Mucosa of descending colon (tissue), 3 donors: ENCODE measurements at regions not wholly inside any gene's neighbourhood (a gene's known extent, or its start where the extent isn't known, plus 50 kb on each side); places are given as distances from the start of the nearest gene placed in this dataset.

Experiments
- ATAC-seq: fragments of 200-7000 bp; cut with Tn5 transposase; one replicate; pipeline ENCODE4 v1.9.1; 2020; ENCODE audit warnings: mild to moderate bottlenecking, moderate library complexity
- DNase-seq, 3 donors: peaks; one replicate each; pipeline ENCODE4 v3.0.0-alpha.2; 2020
- H3K36me3 ChIP-seq: fragments of 200-600 bp; one replicate; pipeline ENCODE4 v1.8.0; 2021; ENCODE audit warnings: low read depth, mild to moderate bottlenecking
- H3K4me1 ChIP-seq: fragments of 200-600 bp; one replicate; pipeline ENCODE4 v1.8.0; 2021; ENCODE audit warnings: low read depth, mild to moderate bottlenecking
- H3K4me3 ChIP-seq: fragments of 200-600 bp; one replicate; pipeline ENCODE4 v1.8.0; 2021; ENCODE audit warnings: mild to moderate bottlenecking
- H3K9me3 ChIP-seq: fragments of 200-600 bp; one replicate; pipeline ENCODE4 v1.8.0; 2021; ENCODE audit warnings: mild to moderate bottlenecking
- CTCF ChIP-seq: fragments of 200-600 bp; IDR thresholded peaks from one replicate; pipeline ENCODE4 v1.8.0; 2022; ENCODE audit warnings: antibody characterized with exemption, mild to moderate bottlenecking
- intact Hi-C, 2 donors: fragments of 100-400 bp; cut with DNase I in 1 of 2; cut with micrococcal nuclease in 1 of 2; formaldehyde crosslinking; loops; one replicate each; pipeline versions ENCODE4 v1.11.0 to v1.11.1; 2022; cut with DNase I, micrococcal nuclease
- donor health status: DM: no; HTN: no; CAD: no; lungs with moderate emphysema.
- donor health status: DM: no; HTN: no; CAD: no.
- donor health status: DM: no; HTN: yes; CAD: no.

GRCh38 chr6:81204731-81205130 lies 547.8 kb downstream of the TENT5A start:
- H3K4me1 ChIP-seq, result no peaks in the 10 kb centered on the region
- no peaks in the 10 kb centered on the region for H3K36me3 ChIP-seq
- DNase-seq, result no peak
- no peak overlapping the region for H3K4me3 ChIP-seq
- intact Hi-C loops, result no loop called here
- peaks cover 4% of the 10 kb centered on the region for H3K9me3 ChIP-seq
- no peak for TF ChIP-seq CTCF
- ATAC-seq, result no peak

GRCh38 chr6:81194374-81194773 lies 558.1 kb downstream of the TENT5A start:
- intact Hi-C loops, result no loop called here
- TF ChIP-seq CTCF, result no peak
- H3K9me3 ChIP-seq, result no peaks in the 10 kb centered on the region
- DNase-seq, result no peak
- H3K4me1 ChIP-seq, result no peaks in the 10 kb centered on the region
- H3K36me3 ChIP-seq, result no peaks in the 10 kb centered on the region
- no peak for ATAC-seq
- H3K4me3 ChIP-seq, result no peak overlapping the region

GRCh38 chr6:81172056-81172740 lies 580.3 kb downstream of the TENT5A start:
- TF ChIP-seq CTCF, result no peak
- intact Hi-C loops, result no loop called here
- DNase-seq, result peak in 1 of 3 donors; percentile 2
- no peak for ATAC-seq
- H3K36me3 ChIP-seq, result no peaks in the 10 kb centered on the region
- H3K4me3 ChIP-seq, result no peak overlapping the region
- H3K4me1 ChIP-seq, result no peaks in the 10 kb centered on the region
- no peaks in the 10 kb centered on the region for H3K9me3 ChIP-seq

- ATAC-seq (no peak), DNase-seq (no peak)
- TF ChIP-seq CTCF, result no peak
- intact Hi-C loops, result no loop called here
- Histone ChIP-seq H3K4me1 (no peaks in the 10 kb centered on the region), H3K36me3 (no peaks in the 10 kb centered on the region), H3K9me3 (no peaks in the 10 kb centered on the region), H3K4me3 (no peak overlapping the region)
Measured at GRCh38 chr6:81169166-81169565, 583.3 kb downstream of the TENT5A start.

GRCh38 chr6:81166770-81167169 lies 585.7 kb downstream of the TENT5A start:
- intact Hi-C loops, result no loop called here
- no peak for TF ChIP-seq CTCF
- no peak overlapping the region for H3K4me3 ChIP-seq
- peak in 1 of 3 donors; percentile 2 for DNase-seq
- H3K36me3 ChIP-seq, result no peaks in the 10 kb centered on the region
- ATAC-seq, result no peak
- no peaks in the 10 kb centered on the region for H3K9me3 ChIP-seq
- no peaks in the 10 kb centered on the region for H3K4me1 ChIP-seq

GRCh38 chr6:81158956-81159355 lies 593.5 kb downstream of the TENT5A start:
- no peaks in the 10 kb centered on the region for H3K36me3 ChIP-seq
- H3K4me3 ChIP-seq, result no peak overlapping the region
- no peaks in the 10 kb centered on the region for H3K4me1 ChIP-seq
- no peak for TF ChIP-seq CTCF
- DNase-seq (no peak), ATAC-seq (no peak)
- no peaks in the 10 kb centered on the region for H3K9me3 ChIP-seq
- intact Hi-C loops, result no loop called here
